ENCODE measurements at regions not wholly inside any gene's neighbourhood (a gene's known extent, or its start where the extent isn't known, plus 50 kb on each side); places are given as distances from the start of the nearest gene placed in this dataset.

- POLR2A ChIA-PET = no interaction called here
- no peak for DNase-seq (ENCODE audit: extremely low spot score)
- TF ChIP-seq CTCF (IDR thresholded peaks at IDR 0.05; ENCODE audit: control extremely low read depth, extremely low read depth, low read depth, missing control alignments) = no peak
- CTCF ChIA-PET = interaction anchor here (0.7 kb wide), 1 partner anchor 16 kb away, joined by 3 read pairs; no protein-coding TSS in a partner anchor
Measured at GRCh38 chr4:64503945-64504675, 94.9 kb upstream of the TECRL start.

- no peak for TF ChIP-seq CTCF (IDR thresholded peaks at IDR 0.05; ENCODE audit: control extremely low read depth, extremely low read depth, low read depth, missing control alignments)
- CTCF ChIA-PET = no interaction called here
- POLR2A ChIA-PET = no interaction called here
- DNase-seq (ENCODE audit: extremely low spot score) = no peak
Measured at GRCh38 chr4:64503416-64503815, 94.2 kb upstream of the TECRL start.

- DNase-seq (ENCODE audit: extremely low spot score) = no peak
- ChIA-PET POLR2A (no interaction called here), CTCF (no interaction called here)
- TF ChIP-seq CTCF (IDR thresholded peaks at IDR 0.05; ENCODE audit: control extremely low read depth, extremely low read depth, low read depth, missing control alignments) = no peak
Measured at GRCh38 chr4:64497491-64497890, 88.2 kb upstream of the TECRL start.

GRCh38 chr4:64495946-64496345 lies 86.7 kb upstream of the TECRL start:
- ChIA-PET POLR2A (no interaction called here), CTCF (no interaction called here)
- no peak for TF ChIP-seq CTCF (IDR thresholded peaks at IDR 0.05; ENCODE audit: control extremely low read depth, extremely low read depth, low read depth, missing control alignments)
- DNase-seq (ENCODE audit: extremely low spot score) = no peak

GRCh38 chr4:64489628-64490027 lies 80.4 kb upstream of the TECRL start:
- no peak for TF ChIP-seq CTCF (IDR thresholded peaks at IDR 0.05; ENCODE audit: control extremely low read depth, extremely low read depth, low read depth, missing control alignments)
- ChIA-PET CTCF (interaction anchor here (1.6 kb wide), 1 partner anchor 11 kb away, joined by 3 read pairs; no protein-coding TSS in a partner anchor), POLR2A (no interaction called here)
- DNase-seq (ENCODE audit: extremely low spot score) = no peak

GRCh38 chr4:64479338-64479737 lies 70.1 kb upstream of the TECRL start:
- POLR2A ChIA-PET = no interaction called here
- DNase-seq (ENCODE audit: extremely low spot score) = no peak
- CTCF ChIA-PET = interaction anchor here (1.5 kb wide), 1 partner anchor 10 kb away, joined by 3 read pairs; no protein-coding TSS in a partner anchor
- TF ChIP-seq CTCF (IDR thresholded peaks at IDR 0.05; ENCODE audit: control extremely low read depth, extremely low read depth, low read depth, missing control alignments) = no peak

Data from GM10248 (cell line).